Panc1 (cell line): ENCODE measurements at regions not wholly inside any gene's neighbourhood (a gene's known extent, or its start where the extent isn't known, plus 50 kb on each side); places are given as distances from the start of the nearest gene placed in this dataset.

Experiments used
- ATAC-seq: fragments of 200-7000 bp; cut with Tn5 transposase; 2 replicates; pipeline ENCODE4 v1.9.1; 2020; ENCODE audit warnings: mild to moderate bottlenecking, moderate library complexity
- BruUV-seq: library from RNA; stranded (reverse); fragments of 400-500 nt; replicated peaks from 2 replicates; lab custom pipeline; 2021; lab: Mats Ljungman, UMichigan
- CTCF ChIA-PET: fragments of 300-600 bp; sonication (Branson Sonifier 250); formaldehyde crosslinking; loops from one replicate; lab custom pipeline; 2022; ENCODE audit warnings: antibody characterized with exemption; lab: Charles Lee
- POLR2A ChIA-PET: fragments of 300-600 bp; sonication (Branson Sonifier 250); formaldehyde crosslinking; loops from one replicate; lab custom pipeline; 2022; ENCODE audit warnings: antibody characterized with exemption; lab: Charles Lee
- DNase-seq: peaks from one replicate; pipeline ENCODE4 v3.0.0-alpha.2; 2010; ENCODE audit warnings: low read depth, low spot score
- H3K27ac ChIP-seq: 2 replicates; pipeline ENCODE4 v1.5.1; 2011; ENCODE audit warnings: mild to moderate bottlenecking, low read length, inconsistent platforms
- H3K27me3 ChIP-seq: fragments of 200-500 bp; sonication (Bioruptor generic); 2 replicates; pipeline ENCODE4 v1.6.0; 2014; ENCODE audit warnings: low read length, inconsistent platforms; ENCODE audit not compliant: control insufficient read depth, insufficient read depth
- H3K36me3 ChIP-seq: fragments of 200-500 bp; sonication (Bioruptor generic); 2 replicates; pipeline ENCODE4 v1.5.1; 2014; ENCODE audit warnings: inconsistent platforms, mild to moderate bottlenecking, low read length, moderate library complexity; ENCODE audit not compliant: control insufficient read depth, insufficient read depth
- H3K4me1 ChIP-seq: 2 replicates; pipeline ENCODE4 v1.5.1; 2011; ENCODE audit warnings: inconsistent platforms, mild to moderate bottlenecking, low read length, moderate library complexity; ENCODE audit not compliant: control insufficient read depth, insufficient read depth
- H3K4me3 ChIP-seq, 2 experiments: 2 replicates each; pipeline ENCODE4 v1.5.1; 2011 to 2012; ENCODE audit warnings: low read depth in 2 of 2, low read length in 2 of 2, mild to moderate bottlenecking in 2 of 2, inconsistent platforms in 1 of 2, moderate library complexity in 1 of 2
- H3K9me3 ChIP-seq: fragments of 200-500 bp; sonication (Bioruptor generic); 2 replicates; pipeline ENCODE4 v1.5.1; 2014; ENCODE audit warnings: low read depth, mild to moderate bottlenecking, inconsistent platforms, low read length, moderate library complexity; ENCODE audit not compliant: control insufficient read depth, insufficient read depth
- POLR2AphosphoS5 ChIP-seq: IDR thresholded peaks from 2 replicates; pipeline ENCODE4 v1.6.1; 2012; ENCODE audit warnings: mild to moderate bottlenecking, low read depth, low read length, moderate library complexity
- SIN3A ChIP-seq: IDR thresholded peaks from 2 replicates; pipeline ENCODE4 v1.6.1; 2012; ENCODE audit warnings: low read depth, mild to moderate bottlenecking, low read length, moderate library complexity, borderline replicate concordance; ENCODE audit not compliant: insufficient read depth
- TCF7L2 ChIP-seq: IDR thresholded peaks from 2 replicates; pipeline ENCODE4 v1.6.1; 2011; ENCODE audit warnings: mild to moderate bottlenecking, low read depth, low read length, inconsistent platforms
- in situ Hi-C: cut with HindIII; loops from 2 replicates; pipeline ENCODE4 v1.10.0; 2016; ENCODE audit warnings: low sequenced_read_pairs, low pct_unique_long_range_greater_than_20kb
- intact Hi-C: fragments of 100-400 bp; cut with micrococcal nuclease; formaldehyde crosslinking; loops from one replicate; pipeline ENCODE4 v1.10.0; 2022; ENCODE audit not compliant: unreplicated experiment
- TF ChIP-seq, protein P1 (sequence below): fragments of 450-650 bp; IDR thresholded peaks from 2 replicates; pipeline ENCODE4 v1.5.1; 2017; ENCODE audit warnings: mild to moderate bottlenecking
- TF ChIP-seq, protein P2 (sequence below), 2 experiments: IDR thresholded peaks; 2 replicates each; pipeline ENCODE4 v1.6.1; 2011 to 2012; ENCODE audit warnings: low read depth in 2 of 2, control low read depth in 1 of 2, low read length in 1 of 2, mild to moderate bottlenecking in 1 of 2, moderate library complexity in 1 of 2; ENCODE audit not compliant: insufficient read depth in 1 of 2

DNA sequence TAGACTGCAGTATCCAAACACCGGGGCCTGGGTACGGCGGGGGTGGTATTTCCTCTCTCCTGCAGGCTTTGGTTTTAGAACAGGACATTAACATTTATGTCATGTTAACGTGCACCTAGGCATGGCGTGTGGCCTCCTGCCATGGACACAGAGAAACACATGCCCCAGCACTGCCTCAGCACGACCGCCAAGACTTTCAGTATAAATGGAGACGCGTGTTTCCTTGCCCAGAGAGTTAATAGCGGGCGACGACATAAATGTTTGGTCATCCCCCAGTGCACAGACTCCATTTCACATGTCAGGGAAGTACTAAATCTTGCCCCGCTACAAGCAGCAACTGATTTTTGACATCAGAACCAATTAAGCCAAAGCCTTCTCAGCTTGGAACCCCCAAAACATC lies 737.9 kb downstream of the RAB28 start:
- in situ Hi-C loops (no loop called here), intact Hi-C loops (no loop called here)
- BruUV-seq, result no TSS peak
- no peaks in the 10 kb centered on the region for H3K9me3 ChIP-seq
- no peaks in the 10 kb centered on the region for H3K36me3 ChIP-seq
- no peak for ATAC-seq
- DNase-seq, result no peak
- H3K4me3 ChIP-seq, result no peak overlapping the region
- ChIA-PET CTCF (no interaction called here), POLR2A (no interaction called here)
- H3K27ac ChIP-seq, result no peak overlapping the region
- TF ChIP-seq, protein P1, sequence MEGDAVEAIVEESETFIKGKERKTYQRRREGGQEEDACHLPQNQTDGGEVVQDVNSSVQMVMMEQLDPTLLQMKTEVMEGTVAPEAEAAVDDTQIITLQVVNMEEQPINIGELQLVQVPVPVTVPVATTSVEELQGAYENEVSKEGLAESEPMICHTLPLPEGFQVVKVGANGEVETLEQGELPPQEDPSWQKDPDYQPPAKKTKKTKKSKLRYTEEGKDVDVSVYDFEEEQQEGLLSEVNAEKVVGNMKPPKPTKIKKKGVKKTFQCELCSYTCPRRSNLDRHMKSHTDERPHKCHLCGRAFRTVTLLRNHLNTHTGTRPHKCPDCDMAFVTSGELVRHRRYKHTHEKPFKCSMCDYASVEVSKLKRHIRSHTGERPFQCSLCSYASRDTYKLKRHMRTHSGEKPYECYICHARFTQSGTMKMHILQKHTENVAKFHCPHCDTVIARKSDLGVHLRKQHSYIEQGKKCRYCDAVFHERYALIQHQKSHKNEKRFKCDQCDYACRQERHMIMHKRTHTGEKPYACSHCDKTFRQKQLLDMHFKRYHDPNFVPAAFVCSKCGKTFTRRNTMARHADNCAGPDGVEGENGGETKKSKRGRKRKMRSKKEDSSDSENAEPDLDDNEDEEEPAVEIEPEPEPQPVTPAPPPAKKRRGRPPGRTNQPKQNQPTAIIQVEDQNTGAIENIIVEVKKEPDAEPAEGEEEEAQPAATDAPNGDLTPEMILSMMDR, result no peak
- no peak for TF ChIP-seq SIN3A
- TF ChIP-seq, protein P2, sequence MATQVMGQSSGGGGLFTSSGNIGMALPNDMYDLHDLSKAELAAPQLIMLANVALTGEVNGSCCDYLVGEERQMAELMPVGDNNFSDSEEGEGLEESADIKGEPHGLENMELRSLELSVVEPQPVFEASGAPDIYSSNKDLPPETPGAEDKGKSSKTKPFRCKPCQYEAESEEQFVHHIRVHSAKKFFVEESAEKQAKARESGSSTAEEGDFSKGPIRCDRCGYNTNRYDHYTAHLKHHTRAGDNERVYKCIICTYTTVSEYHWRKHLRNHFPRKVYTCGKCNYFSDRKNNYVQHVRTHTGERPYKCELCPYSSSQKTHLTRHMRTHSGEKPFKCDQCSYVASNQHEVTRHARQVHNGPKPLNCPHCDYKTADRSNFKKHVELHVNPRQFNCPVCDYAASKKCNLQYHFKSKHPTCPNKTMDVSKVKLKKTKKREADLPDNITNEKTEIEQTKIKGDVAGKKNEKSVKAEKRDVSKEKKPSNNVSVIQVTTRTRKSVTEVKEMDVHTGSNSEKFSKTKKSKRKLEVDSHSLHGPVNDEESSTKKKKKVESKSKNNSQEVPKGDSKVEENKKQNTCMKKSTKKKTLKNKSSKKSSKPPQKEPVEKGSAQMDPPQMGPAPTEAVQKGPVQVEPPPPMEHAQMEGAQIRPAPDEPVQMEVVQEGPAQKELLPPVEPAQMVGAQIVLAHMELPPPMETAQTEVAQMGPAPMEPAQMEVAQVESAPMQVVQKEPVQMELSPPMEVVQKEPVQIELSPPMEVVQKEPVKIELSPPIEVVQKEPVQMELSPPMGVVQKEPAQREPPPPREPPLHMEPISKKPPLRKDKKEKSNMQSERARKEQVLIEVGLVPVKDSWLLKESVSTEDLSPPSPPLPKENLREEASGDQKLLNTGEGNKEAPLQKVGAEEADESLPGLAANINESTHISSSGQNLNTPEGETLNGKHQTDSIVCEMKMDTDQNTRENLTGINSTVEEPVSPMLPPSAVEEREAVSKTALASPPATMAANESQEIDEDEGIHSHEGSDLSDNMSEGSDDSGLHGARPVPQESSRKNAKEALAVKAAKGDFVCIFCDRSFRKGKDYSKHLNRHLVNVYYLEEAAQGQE (IDR thresholded peaks at IDR 0.05; ENCODE audit: insufficient read depth in 1 of 2, low read depth in 2 of 2, low read length in 1 of 2), result no peak
- TF ChIP-seq TCF7L2, result no peak
- no peak for TF ChIP-seq POLR2AphosphoS5
- H3K27me3 ChIP-seq, result no peaks in the 10 kb centered on the region
- H3K4me1 ChIP-seq, result no peaks in the 10 kb centered on the region

DNA sequence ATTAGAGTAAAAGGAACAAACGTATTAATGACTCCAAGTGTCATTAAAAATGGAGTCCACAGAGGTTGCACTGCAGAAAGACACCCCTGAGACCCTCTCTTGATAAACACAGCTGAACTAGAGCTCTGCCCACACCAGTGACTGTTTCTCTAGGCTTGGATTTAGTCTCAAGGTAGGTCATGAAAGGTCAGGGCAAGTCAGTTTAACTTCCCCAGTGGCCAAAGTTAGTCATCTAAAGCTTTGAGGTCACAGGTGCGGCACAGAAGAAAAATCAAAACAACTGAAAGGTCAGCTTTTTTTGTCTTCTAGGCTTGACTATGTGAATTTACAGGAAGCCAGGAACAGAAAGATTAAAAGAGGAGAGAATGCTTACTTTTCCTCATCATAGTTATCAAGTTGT lies 749.6 kb downstream of the RAB28 start:
- in situ Hi-C loops, result no loop called here
- ATAC-seq, result no peak
- POLR2A ChIA-PET, result no interaction called here
- no peak overlapping the region for H3K4me3 ChIP-seq
- no peak overlapping the region for H3K27ac ChIP-seq
- H3K27me3 ChIP-seq, result no peaks in the 10 kb centered on the region
- no peak for DNase-seq
- H3K36me3 ChIP-seq, result no peaks in the 10 kb centered on the region
- H3K9me3 ChIP-seq, result no peaks in the 10 kb centered on the region
- no peaks in the 10 kb centered on the region for H3K4me1 ChIP-seq
- BruUV-seq, result no TSS peak
- CTCF ChIA-PET, result no interaction called here
- TF ChIP-seq, protein P2 (IDR thresholded peaks at IDR 0.05; ENCODE audit: insufficient read depth in 1 of 2, low read depth in 2 of 2, low read length in 1 of 2), result no peak
- TF ChIP-seq, protein P1, result no peak
- TF ChIP-seq TCF7L2, result no peak
- no peak for TF ChIP-seq SIN3A
- no peak for TF ChIP-seq POLR2AphosphoS5
- intact Hi-C loops, result no loop called here
